Endothelial cell of umbilical vein (primary cell): ENCODE measurements at regions not wholly inside any gene's neighbourhood (a gene's known extent, or its start where the extent isn't known, plus 50 kb on each side); places are given as distances from the start of the nearest gene placed in this dataset.

Experiments used
- MYC ChIP-seq: IDR thresholded peaks from one replicate; pipeline ENCODE4 v1.6.1; 2011; ENCODE audit warnings: mild to moderate bottlenecking, low read depth, low read length
- POLR2A ChIP-seq: IDR thresholded peaks from 2 replicates; pipeline ENCODE4 v1.6.1; 2012; ENCODE audit warnings: low read depth, mild to moderate bottlenecking, control low read depth, low read length

DNA sequence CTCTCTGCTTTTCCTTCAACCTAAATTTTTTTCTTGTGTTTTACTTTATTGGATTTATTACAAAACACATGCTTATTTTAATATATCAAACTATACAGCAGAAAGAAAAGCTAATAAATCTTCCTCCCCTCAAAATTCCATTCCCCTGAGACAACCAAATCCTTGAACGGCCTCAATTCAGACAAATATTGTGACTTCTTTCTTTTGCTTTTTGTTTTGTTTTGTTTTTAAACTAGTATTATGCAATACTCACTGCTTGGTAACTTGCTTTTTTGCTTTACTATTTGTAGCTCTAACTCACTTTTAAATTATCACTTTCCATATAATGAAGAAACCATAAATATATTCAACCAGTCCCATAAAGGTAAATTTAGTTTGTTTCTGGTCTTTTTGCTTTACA lies 59.4 kb upstream of the CDK1 start:
- TF ChIP-seq MYC = no peak
- no peak for TF ChIP-seq POLR2A
